ENCODE measurements at regions not wholly inside any gene's neighbourhood (a gene's known extent, or its start where the extent isn't known, plus 50 kb on each side); places are given as distances from the start of the nearest gene placed in this dataset.

DNA sequence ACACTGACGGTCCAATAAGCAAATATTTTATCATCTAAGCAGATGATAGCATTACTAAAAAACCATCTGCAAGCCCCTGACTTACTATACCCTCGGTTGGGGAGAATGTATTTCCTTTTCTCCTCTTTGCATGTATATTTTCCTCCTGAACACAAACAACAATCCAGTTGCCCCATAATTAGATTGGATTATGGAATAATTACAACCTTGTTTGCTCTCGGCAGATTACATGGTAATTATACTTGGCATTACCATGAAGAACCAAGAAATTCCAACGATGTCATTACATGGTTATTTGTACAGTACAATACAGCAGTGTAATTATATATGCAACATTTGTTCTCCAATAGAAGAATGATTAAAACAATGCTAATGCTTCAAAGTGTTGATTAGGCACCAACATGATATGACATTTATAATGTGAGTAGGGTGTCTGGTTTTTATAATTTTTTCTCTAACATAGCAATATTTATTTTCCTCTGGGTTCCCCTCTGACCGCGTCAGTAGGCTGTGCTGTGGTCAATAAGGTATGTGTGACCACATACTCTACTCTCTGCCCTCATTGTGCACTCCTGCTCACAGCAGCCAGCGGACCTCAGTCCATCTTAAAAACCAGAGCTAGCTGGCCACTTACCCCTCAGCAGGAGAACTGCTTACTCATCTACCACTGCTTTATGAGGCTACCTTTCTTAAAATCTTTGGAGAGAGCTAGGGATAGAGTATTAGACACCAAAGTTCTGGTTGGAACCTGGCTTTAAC is 176.1 kb downstream of the INSIG2 start:
- no peak for DNase-seq
- Histone ChIP-seq H3K27ac (ENCODE audit: low read length) (no peak overlapping the region), H3K9me3 (ENCODE audit: control insufficient read depth, low read length) (no peaks in the 10 kb centered on the region), H3K27me3 (ENCODE audit: control insufficient read depth, insufficient read depth) (no peaks in the 10 kb centered on the region), H3K4me3 (ENCODE audit: low read length) (no peak overlapping the region), H3K4me1 (ENCODE audit: control insufficient read depth, insufficient read depth, low read length) (no peaks in the 10 kb centered on the region)
- ATAC-seq, result no peak
- intact Hi-C loops (cut with DNase I), result no loop called here
- WGBS, result 75% methylated on average over 7 of the region's 7 CpGs

GRCh38 chr2:118257696-118258095 is 169.4 kb downstream of the INSIG2 start:
- ATAC-seq, result no peak
- Histone ChIP-seq H3K9me3 (ENCODE audit: control insufficient read depth, low read length) (no peaks in the 10 kb centered on the region), H3K4me3 (ENCODE audit: low read length) (no peak overlapping the region), H3K4me1 (ENCODE audit: control insufficient read depth, insufficient read depth, low read length) (no peaks in the 10 kb centered on the region), H3K27me3 (ENCODE audit: control insufficient read depth, insufficient read depth) (no peaks in the 10 kb centered on the region), H3K27ac (ENCODE audit: low read length) (no peak overlapping the region)
- DNase-seq, result no peak
- intact Hi-C loops (cut with DNase I), result no loop called here
- 81% methylated on average over 2 of the region's 2 CpGs for WGBS

DNA sequence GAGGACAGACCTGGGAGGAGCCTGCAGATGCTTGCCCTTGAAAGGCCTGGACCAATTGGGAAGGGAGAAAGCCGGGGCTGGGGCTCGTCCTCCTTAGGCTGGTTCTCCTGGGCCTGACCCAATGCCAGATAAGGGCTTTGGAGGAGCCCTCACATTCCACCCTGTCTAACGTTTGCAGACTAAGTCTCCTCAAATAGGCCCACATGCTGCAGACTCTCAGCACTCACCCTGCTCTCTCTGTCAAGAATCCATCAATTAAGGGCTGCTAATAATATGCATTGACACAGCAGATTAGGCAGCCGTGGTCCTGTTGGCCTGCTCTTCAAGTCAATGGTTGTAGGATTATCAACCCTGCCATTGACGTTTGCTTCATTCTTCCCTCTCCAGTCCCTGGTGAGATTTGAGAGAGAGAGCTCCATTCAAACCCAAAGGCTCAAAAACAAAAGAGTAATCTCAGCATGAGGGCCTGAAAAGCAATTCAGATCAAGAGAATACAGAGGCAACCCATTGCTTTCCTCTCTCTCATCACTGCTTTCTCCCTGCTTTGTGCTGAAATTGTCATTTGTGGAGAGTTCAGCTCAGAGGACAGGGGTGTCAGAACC is 167.6 kb downstream of the INSIG2 start:
- DNase-seq, result peak in 1 of 3 donors; percentile 44
- no peak overlapping the region for H3K4me3 ChIP-seq (ENCODE audit: low read length)
- no peaks in the 10 kb centered on the region for H3K27me3 ChIP-seq (ENCODE audit: control insufficient read depth, insufficient read depth)
- no peaks in the 10 kb centered on the region for H3K4me1 ChIP-seq (ENCODE audit: control insufficient read depth, insufficient read depth, low read length)
- no peak overlapping the region for H3K27ac ChIP-seq (ENCODE audit: low read length)
- no peak for ATAC-seq
- 27% methylated on average over 5 of the region's 5 CpGs for WGBS
- intact Hi-C loops (cut with DNase I), result no loop called here
- H3K9me3 ChIP-seq (ENCODE audit: control insufficient read depth, low read length), result no peaks in the 10 kb centered on the region

DNA sequence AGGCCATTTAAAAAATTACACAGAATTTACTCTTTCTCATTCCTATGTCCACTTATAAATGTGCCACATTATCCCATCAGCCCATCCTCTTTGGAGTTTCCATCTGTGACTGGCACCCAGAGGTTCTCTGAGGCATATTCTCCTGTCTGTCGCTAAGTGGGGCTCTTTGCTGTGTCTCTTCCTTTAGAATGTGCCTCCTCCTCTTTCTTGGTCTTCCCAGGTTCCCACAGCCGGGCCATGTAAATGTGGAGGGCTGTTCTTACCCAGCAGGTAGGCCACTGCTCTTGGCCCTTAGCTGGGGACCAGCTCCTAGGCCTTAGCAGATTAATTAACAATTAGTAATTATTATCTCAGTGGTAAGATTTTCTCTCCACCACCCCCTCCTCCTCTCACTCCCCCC is 167.0 kb downstream of the INSIG2 start:
- intact Hi-C loops (cut with DNase I), result no loop called here
- WGBS, result 73% methylated on average over 2 of the region's 2 CpGs
- H3K27ac ChIP-seq (ENCODE audit: low read length), result no peak overlapping the region

GRCh38 chr2:118254116-118254515 is 165.8 kb downstream of the INSIG2 start:
- Histone ChIP-seq H3K9me3 (ENCODE audit: control insufficient read depth, low read length) (no peaks in the 10 kb centered on the region), H3K4me1 (ENCODE audit: control insufficient read depth, insufficient read depth, low read length) (no peaks in the 10 kb centered on the region), H3K27me3 (ENCODE audit: control insufficient read depth, insufficient read depth) (no peaks in the 10 kb centered on the region), H3K4me3 (ENCODE audit: low read length) (no peak overlapping the region), H3K27ac (ENCODE audit: low read length) (no peak overlapping the region)
- intact Hi-C loops (cut with DNase I), result no loop called here
- DNase-seq (no peak), ATAC-seq (no peak)
- WGBS, result 77% methylated on average over 2 of the region's 2 CpGs

More for the DNA sequence above, 167.0 kb downstream of the INSIG2 start:
- Histone ChIP-seq H3K9me3 (ENCODE audit: control insufficient read depth, low read length) (no peaks in the 10 kb centered on the region), H3K27me3 (ENCODE audit: control insufficient read depth, insufficient read depth) (no peaks in the 10 kb centered on the region), H3K4me1 (ENCODE audit: control insufficient read depth, insufficient read depth, low read length) (no peaks in the 10 kb centered on the region), H3K4me3 (ENCODE audit: low read length) (no peak overlapping the region)
- ATAC-seq (no peak), DNase-seq (no peak)

DNA sequence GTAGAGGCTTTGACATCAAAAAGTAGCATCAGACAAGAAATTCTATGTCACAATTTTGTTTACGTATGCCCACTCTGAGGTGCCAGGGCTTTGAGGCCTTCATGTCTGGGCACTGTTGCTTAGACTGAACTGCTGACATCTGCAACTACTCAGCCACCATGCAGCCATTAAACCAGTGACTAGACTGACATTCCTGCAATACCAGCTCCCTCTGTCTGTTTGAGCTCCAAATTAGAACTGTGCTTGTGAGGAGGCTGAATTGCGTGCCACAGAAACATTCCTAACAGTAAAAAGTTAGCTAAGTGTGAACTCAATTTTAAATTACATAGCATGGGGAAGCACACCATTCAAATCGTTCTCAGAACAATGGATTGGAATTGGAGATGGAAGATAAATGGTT is 163.2 kb downstream of the INSIG2 start:
- Histone ChIP-seq H3K9me3 (ENCODE audit: control insufficient read depth, low read length) (no peaks in the 10 kb centered on the region), H3K27ac (ENCODE audit: low read length) (no peak overlapping the region), H3K4me1 (ENCODE audit: control insufficient read depth, insufficient read depth, low read length) (no peaks in the 10 kb centered on the region), H3K4me3 (ENCODE audit: low read length) (no peak overlapping the region), H3K27me3 (ENCODE audit: control insufficient read depth, insufficient read depth) (no peaks in the 10 kb centered on the region)
- ATAC-seq, result peak in 1 of 2 donors; percentile 32
- DNase-seq, result no peak
- intact Hi-C loops (cut with DNase I), result no loop called here
- 59% methylated on average over 3 of the region's 3 CpGs for WGBS

GRCh38 chr2:118250463-118250862 is 162.2 kb downstream of the INSIG2 start:
- intact Hi-C loops (cut with DNase I), result no loop called here
- no peak for DNase-seq
- 74% methylated on average over 5 of the region's 5 CpGs for WGBS
- Histone ChIP-seq H3K9me3 (ENCODE audit: control insufficient read depth, low read length) (no peaks in the 10 kb centered on the region), H3K27me3 (ENCODE audit: control insufficient read depth, insufficient read depth) (no peaks in the 10 kb centered on the region), H3K4me3 (ENCODE audit: low read length) (no peak overlapping the region), H3K4me1 (ENCODE audit: control insufficient read depth, insufficient read depth, low read length) (no peaks in the 10 kb centered on the region), H3K27ac (ENCODE audit: low read length) (no peak overlapping the region)
- no peak for ATAC-seq

DNA sequence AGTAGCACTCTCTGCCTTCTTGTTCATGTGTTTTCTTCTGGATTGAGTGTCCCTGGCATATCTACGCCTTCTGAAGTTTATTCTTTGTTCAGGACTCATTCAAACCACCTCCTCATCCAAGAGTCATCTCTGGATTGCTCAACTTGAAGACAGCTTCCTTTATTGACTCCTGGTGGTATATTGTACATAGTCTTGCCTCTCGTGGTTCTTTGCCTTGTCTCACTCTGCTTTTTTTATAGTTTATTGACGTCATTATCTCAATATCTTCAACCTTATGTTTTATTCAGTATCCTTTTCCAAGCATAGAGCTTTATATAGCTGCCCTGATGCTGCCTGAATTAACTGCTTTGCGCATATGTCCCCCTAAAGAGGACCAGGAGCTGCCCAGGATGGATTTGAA is 161.7 kb downstream of the INSIG2 start:
- intact Hi-C loops (cut with DNase I), result no loop called here
- H3K4me1 ChIP-seq (ENCODE audit: control insufficient read depth, insufficient read depth, low read length), result no peaks in the 10 kb centered on the region
- no peaks in the 10 kb centered on the region for H3K27me3 ChIP-seq (ENCODE audit: control insufficient read depth, insufficient read depth)
- ATAC-seq (no peak), DNase-seq (no peak)
- no peak overlapping the region for H3K27ac ChIP-seq (ENCODE audit: low read length)
- 49% methylated on average over 4 of the region's 4 CpGs for WGBS
- no peak overlapping the region for H3K4me3 ChIP-seq (ENCODE audit: low read length)
- H3K9me3 ChIP-seq (ENCODE audit: control insufficient read depth, low read length), result no peaks in the 10 kb centered on the region

DNA sequence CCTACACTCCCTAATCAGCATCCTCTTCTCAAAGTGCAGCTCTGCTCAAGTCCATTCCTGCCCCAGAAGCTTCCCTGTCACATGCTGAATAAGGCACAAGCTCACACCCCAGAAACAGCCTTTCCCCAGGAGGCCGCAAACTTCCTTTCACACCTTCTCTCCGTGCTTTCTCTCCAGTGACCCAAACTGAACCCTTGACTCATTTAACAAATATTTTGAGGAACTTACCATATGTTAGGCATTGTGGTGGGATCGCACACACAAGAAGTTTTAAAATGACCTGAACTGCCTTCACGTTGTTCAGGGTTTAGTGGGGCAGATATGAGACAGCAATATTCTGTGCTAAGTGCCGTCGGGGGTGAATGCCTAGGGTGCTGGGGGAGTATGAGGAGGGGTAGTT is 161.3 kb downstream of the INSIG2 start:
- Histone ChIP-seq H3K27me3 (ENCODE audit: control insufficient read depth, insufficient read depth) (no peaks in the 10 kb centered on the region), H3K27ac (ENCODE audit: low read length) (no peak overlapping the region), H3K4me3 (ENCODE audit: low read length) (no peak overlapping the region), H3K4me1 (ENCODE audit: control insufficient read depth, insufficient read depth, low read length) (no peaks in the 10 kb centered on the region), H3K9me3 (ENCODE audit: control insufficient read depth, low read length) (no peaks in the 10 kb centered on the region)
- intact Hi-C loops (cut with DNase I), result no loop called here
- DNase-seq, result no peak
- whole genome bisulfite sequencing, result 51% methylated on average over 6 of the region's 6 CpGs
- no peak for ATAC-seq

GRCh38 chr2:118246726-118247125 is 158.5 kb downstream of the INSIG2 start:
- 45% methylated on average over 5 of the region's 5 CpGs for WGBS
- intact Hi-C loops (cut with DNase I), result no loop called here
- DNase-seq (peak; percentile 59 to 82 (median 78)), ATAC-seq (peak; percentile 93)
- Histone ChIP-seq H3K4me1 (ENCODE audit: control insufficient read depth, insufficient read depth, low read length) (no peaks in the 10 kb centered on the region), H3K27ac (ENCODE audit: low read length) (no peak overlapping the region), H3K27me3 (ENCODE audit: control insufficient read depth, insufficient read depth) (peaks cover 2% of the 10 kb centered on the region), H3K4me3 (ENCODE audit: low read length) (no peak overlapping the region), H3K9me3 (ENCODE audit: control insufficient read depth, low read length) (no peaks in the 10 kb centered on the region)

- Histone ChIP-seq H3K27ac (ENCODE audit: low read length) (no peak overlapping the region), H3K27me3 (ENCODE audit: control insufficient read depth, insufficient read depth) (peaks cover 2% of the 10 kb centered on the region), H3K9me3 (ENCODE audit: control insufficient read depth, low read length) (no peaks in the 10 kb centered on the region), H3K4me3 (ENCODE audit: low read length) (no peak overlapping the region), H3K4me1 (ENCODE audit: control insufficient read depth, insufficient read depth, low read length) (no peaks in the 10 kb centered on the region)
- no peak for ATAC-seq
- 88% methylated on average over 4 of the region's 4 CpGs for WGBS
- intact Hi-C loops (cut with DNase I), result no loop called here
- DNase-seq, result no peak
Measured at GRCh38 chr2:118246079-118246478, 157.8 kb downstream of the INSIG2 start.

All from right cardiac atrium (tissue), 5 donors.